ENCODE measurements at regions not wholly inside any gene's neighbourhood (a gene's known extent, or its start where the extent isn't known, plus 50 kb on each side); places are given as distances from the start of the nearest gene placed in this dataset.
A peak's percentile ranks its signal among the peaks of the same experiment; 100 is the strongest.

DNA sequence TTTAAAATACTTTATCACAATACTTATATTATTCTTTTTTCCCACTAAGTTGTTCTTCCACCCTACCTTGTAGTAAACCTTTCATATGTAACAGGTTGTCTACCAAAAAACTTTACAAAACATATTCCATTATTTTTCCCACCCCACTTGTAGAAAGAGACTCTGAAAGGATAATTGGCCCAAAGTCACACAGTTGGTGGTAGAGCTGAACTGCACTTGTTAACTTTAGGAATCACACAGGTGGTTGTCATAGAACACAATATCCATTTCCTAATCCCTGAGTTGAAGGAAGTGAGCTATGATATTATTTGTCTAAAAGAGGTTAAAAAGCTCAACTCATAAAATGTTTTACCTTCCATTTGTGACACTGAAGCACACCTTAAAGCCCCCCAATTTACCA, 188.8 kb upstream of the FOXP2 start:
- no peak for TF ChIP-seq GATA3 (IDR thresholded peaks at IDR 0.05; ENCODE audit: low read depth, low read length)
- no peak for TF ChIP-seq GATA2 (IDR thresholded peaks at IDR 0.05; ENCODE audit: low read depth, low read length)

DNA sequence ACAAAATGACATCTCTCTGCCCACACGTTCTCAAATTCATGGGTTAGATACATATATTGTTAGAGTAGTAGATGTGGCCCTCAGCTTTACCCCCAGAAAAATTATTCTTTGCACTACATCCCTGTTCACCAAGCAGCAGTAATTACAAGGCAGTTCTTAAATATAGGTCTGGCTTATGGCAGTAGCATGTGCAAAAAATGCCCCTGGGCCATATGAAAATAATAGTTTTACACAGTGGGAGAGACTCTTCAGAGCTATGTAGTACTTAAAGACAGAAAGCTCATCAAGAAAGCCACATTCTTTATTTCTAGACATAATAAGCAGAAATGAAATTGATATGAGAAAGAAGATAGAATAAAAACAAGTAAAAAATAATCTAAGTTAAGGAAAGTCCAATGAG, 196.3 kb upstream of the FOXP2 start:
- no peak for TF ChIP-seq GATA2 (IDR thresholded peaks at IDR 0.05; ENCODE audit: low read depth, low read length)
- TF ChIP-seq GATA3 (IDR thresholded peaks at IDR 0.05; ENCODE audit: low read depth, low read length): no peak

DNA sequence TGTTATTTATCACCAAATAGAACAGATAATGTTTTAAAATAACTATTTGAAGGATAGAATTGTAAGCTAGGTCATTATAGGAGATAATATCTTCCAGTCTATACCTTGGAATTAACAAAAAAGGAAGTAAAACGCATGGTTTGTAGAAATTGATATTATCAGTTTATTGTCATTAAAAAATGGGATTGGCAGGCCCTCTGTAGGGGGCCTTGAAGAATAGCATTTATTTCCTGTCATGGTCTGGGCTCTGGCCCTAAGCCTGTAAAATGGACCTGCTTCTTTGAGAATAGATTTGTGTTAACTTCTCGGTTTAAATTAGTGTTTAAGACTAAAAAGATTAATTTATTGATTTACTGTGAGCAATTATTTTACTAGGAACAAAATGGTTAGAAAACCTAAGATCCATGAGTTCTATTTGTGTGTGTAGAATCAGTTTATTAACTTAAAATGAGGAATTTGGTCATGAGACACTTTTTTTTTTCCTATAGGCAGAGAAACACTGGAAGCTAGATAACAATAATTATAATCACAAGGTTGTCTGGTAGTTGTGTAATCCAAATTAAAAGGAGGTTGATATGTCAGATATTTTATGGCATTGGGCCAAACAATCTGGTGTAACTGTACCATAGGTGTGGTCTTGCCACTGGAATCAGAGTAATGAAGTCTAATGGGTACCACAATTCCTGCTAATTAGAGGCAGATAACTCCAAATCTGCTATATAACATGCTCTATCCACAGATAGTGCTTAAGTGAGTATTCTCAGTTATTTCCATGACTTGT, 197.4 kb upstream of the FOXP2 start:
- TF ChIP-seq GATA3 (IDR thresholded peaks at IDR 0.05; ENCODE audit: low read depth, low read length) (no peak), GATA2 (IDR thresholded peaks at IDR 0.05; ENCODE audit: low read depth, low read length) (no peak)

DNA sequence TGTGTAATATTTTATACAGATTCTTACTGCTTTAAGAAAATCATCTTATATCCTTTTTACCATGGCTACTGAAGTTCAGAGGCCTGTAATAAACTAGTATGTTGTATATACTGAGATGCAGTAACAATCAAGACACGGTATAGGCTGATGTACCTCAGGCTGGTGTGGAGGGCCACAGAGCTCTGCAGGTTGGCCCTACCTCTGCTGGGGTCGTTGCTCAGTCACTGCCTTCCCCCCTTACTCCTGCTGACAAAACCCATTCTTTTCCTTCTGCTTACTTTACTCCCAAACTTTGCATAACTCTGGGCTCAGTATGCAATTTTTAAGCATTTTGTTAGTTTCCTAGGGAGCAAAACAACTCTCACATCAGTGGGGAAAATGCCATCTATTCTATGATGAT, 200.1 kb upstream of the FOXP2 start:
- TF ChIP-seq GATA3 (IDR thresholded peaks at IDR 0.05; ENCODE audit: low read depth, low read length): no peak
- TF ChIP-seq GATA2 (IDR thresholded peaks at IDR 0.05; ENCODE audit: low read depth, low read length): no peak

DNA sequence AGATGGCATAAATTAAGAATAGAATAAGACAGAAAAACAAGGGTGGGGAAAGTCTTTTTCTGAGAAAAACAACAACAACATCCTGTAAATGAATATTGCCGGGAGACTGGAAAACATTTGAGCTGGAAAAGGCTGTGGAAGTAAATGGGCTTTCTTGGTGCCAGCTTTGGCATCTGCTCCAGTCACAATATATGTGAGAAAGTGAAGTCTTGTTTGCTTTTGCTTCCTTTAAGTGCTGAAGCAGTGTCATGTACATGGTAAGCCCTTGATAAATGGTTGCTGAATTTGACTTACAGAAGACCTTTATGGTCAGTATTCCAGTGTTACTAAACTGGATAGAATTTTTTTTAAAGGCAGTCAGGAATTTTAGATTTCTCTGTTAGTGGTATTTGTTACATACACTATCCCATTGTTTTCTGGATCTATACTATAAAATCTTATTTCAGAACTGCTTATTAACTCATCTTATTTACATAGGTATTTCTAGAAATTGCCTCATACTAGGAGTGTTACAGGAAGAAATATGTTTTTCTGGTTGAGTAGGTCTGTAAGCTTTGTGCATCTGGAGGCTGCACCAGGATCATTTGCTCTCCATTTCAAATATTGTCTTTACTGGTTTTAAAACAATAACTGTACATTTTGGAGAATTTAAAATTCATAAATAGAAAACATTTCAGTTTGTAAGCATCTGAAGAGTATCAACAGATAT, 201.7 kb upstream of the FOXP2 start:
- no peak for TF ChIP-seq GATA3 (IDR thresholded peaks at IDR 0.05; ENCODE audit: low read depth, low read length)
- no peak for TF ChIP-seq GATA2 (IDR thresholded peaks at IDR 0.05; ENCODE audit: low read depth, low read length)

DNA sequence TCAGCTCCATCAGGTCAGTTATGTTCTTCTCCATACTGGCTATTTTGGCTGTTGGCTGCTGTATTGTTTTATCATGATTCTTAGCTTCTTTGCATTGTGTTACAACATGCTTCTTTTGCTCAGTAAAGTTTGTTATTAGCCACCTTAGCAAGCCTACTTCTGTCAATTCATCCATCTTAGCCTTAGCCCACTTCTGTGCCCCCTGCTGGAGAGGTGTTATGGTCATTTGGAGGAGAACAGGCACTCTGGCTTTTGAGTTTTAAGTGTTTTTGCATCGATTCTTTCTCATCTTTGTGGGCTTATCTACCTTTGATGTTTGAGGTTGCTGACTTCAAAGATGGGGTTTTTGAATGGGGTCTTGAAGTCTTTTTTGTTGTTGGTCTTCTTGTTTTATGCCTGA, 204.6 kb upstream of the FOXP2 start:
- TF ChIP-seq GATA3 (IDR thresholded peaks at IDR 0.05; ENCODE audit: low read depth, low read length) (no peak), GATA2 (IDR thresholded peaks at IDR 0.05; ENCODE audit: low read depth, low read length) (no peak)

DNA sequence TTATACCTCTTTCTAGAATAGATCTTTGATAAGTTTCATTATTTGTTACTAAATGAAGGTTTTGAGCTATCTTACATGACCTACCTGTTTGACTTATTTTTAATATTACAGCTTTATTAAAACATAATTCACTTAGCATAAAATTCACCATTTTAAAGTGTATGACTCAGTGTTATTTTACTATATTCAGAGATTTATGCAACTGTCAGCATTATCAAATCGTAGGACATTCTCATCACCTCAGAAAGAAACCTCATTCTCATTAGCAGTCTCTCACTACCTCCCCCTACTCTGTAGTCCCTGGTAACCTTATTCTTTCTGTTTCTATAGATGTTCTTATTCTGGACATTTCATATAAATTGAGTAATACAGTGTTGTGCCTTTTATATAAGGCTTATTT, 207.9 kb upstream of the FOXP2 start:
- no peak for TF ChIP-seq GATA3 (IDR thresholded peaks at IDR 0.05; ENCODE audit: low read depth, low read length)
- no peak for TF ChIP-seq GATA2 (IDR thresholded peaks at IDR 0.05; ENCODE audit: low read depth, low read length)

DNA sequence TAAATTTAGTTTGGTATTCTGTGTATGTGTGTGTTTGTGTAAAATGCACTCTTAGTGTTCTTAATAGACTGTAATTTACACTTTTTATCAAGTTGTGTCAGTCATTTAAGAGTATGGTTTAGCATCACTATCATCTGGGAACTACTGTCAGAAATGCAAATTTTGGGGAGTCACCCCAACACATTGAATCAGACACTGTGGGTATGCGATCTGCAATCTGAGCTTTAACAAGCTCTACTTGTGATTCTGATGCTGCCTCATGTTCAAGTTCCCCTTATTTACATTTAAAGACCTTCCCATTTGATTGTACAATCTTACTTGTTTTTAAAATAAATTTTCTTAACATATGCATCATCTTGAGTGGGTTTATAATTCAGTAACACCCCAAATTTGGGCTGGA, 218.1 kb upstream of the FOXP2 start:
- TF ChIP-seq GATA2 (IDR thresholded peaks at IDR 0.05; ENCODE audit: low read depth, low read length): no peak
- no peak for TF ChIP-seq GATA3 (IDR thresholded peaks at IDR 0.05; ENCODE audit: low read depth, low read length)

DNA sequence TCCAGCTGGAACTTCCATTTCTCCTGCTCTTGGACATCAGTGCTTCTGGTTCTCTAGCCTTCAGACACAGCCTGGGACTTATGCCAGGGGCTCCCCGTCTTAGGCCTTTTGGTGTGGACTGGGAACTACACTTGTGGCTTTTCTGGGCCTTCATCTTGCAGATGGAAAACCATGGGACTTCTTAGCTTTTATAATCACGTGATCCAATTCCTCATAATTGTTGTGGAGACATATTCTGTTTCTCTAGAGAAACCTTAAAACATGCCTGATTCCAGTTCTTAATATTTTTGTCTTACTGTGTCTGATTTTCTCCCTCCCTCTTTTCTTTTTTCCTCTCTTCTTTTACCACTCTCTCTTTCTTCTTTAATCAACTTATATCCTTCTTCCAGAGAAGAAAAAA, 224.2 kb upstream of the FOXP2 start:
- TF ChIP-seq GATA3 (IDR thresholded peaks at IDR 0.05; ENCODE audit: low read depth, low read length) (no peak), GATA2 (IDR thresholded peaks at IDR 0.05; ENCODE audit: low read depth, low read length) (no peak)

DNA sequence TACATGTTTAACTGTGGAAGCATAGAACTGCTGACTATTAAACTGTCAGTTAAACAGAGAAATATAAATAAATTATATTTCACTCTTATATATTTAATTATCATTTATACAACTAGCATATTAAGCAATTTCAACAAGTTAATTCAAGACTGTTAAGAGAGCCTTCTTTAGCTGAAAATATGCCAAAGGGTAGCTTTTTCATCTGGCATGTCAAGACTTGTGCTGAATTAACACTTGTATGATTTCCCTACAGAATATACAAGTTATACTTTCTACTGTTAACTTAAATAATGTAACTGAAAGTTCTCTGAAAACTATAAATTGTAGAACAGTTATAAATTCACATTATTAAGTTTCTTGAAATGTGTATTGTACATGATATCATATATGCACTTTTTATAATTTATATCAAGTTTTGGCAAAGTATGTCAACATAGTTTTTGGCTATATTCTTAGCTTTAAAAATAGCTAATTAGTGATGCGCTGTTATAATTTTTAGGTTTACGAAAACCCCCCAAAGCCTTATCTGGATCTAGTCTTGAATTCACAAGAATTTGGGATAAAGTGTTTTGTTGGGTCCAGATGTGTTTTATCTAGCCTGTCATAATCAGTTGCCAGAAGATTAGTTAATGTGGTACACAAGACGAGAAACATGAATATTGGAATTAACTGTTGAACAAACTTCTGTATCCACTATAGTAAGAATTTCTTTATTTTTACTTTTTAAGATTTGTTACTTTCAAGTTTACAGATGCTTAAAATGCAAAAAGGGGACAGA, 231.1 kb upstream of the FOXP2 start:
- TF ChIP-seq GATA3 (IDR thresholded peaks at IDR 0.05; ENCODE audit: low read depth, low read length) (no peak), GATA2 (IDR thresholded peaks at IDR 0.05; ENCODE audit: low read depth, low read length) (no peak)

DNA sequence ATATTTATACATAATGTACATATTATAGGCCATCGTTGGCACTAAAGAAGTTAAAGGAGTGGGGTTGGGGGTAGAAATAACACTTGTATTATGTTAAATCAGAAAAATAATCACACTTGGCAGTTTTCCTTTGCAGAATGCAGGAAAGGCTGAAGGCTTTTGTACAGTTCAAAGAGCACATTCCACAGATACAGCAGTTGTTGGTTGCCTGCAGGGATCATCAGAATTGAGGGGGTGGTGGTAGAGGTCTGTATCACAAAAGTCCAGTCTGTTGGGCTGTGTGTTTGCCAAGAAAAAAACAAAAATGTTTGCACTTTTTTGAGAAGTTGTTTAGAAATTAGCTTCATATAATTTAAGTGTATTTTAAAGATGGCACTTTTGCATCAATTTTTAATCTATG, 231.8 kb upstream of the FOXP2 start:
- TF ChIP-seq GATA2 (IDR thresholded peaks at IDR 0.05; ENCODE audit: low read depth, low read length): no peak
- TF ChIP-seq GATA3 (IDR thresholded peaks at IDR 0.05; ENCODE audit: low read depth, low read length): no peak

DNA sequence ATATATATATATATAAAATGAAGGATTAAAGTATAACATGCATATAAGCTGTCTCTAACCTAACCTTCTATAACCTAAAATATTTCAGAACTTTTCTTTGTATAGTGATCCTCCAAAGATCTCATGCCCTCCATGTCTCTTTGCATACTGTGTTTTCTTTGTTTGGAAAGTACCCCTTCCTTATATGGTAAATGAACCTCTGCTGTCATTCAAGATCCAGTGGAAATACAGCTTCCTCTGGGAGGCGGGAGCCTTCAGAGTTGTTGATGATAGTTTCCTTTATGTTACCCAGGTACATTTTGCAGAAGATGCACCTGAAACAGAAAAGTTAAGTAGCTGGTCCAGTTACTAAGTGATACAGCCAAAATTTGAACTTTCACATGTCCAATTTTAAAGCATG, 233.3 kb upstream of the FOXP2 start:
- TF ChIP-seq GATA3 (IDR thresholded peaks at IDR 0.05; ENCODE audit: low read depth, low read length): no peak
- TF ChIP-seq GATA2 (IDR thresholded peaks at IDR 0.05; ENCODE audit: low read depth, low read length): no peak

DNA sequence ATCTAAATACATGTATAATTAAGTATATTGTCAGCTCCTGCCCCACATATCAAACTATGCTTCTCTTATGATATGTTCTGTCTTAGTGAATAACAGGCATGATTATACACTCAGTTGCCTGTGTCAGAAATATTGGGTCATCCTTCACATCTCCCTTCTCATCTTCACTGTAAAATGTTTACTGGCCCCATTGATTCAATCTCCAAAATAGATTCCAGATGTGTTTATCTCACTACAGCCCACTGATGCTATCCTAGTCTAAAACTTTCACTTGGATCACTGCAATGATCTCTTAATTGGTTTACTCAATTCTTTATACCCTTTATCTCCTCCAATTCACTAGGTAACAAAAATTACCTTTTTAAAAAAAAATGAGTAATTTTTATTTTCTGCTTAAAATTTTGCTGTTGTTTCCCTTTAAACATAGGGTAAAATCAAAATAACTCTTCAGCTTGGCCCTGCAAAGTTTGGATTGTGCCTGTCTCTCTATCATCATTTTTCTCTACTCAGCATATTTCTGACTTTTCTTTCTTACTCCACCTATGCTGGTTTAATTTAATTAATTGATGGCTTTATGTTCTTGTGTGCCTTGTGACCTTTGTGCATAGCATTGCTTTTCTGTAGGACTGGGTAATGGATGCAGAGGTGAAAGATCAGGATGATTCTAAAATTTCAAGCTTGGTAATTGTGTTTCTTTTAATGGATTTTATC, 233.9 kb upstream of the FOXP2 start:
- TF ChIP-seq GATA2 (IDR thresholded peaks at IDR 0.05; ENCODE audit: low read depth, low read length) (peak; percentile 31; the same call in 1 of the 2 replicates), GATA3 (IDR thresholded peaks at IDR 0.05; ENCODE audit: low read depth, low read length) (peak; percentile 76)

DNA sequence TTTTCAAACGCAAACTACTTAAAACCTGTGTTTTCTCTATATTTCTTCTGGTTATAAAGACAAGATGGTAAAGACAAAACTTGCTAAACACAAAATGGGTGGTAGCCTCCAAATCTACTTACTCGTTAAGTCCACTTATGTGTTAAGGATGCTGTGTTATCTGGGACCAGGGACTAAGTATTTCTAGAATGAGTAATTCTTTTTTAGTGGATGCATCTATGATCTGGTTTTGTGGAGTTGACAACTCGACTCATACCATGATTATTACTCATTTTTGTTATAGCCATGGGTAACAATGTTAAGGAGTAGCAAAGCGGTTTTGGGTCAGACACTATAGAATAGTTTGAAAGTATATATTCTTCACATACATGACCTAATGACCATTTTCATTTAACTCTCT, 239.5 kb upstream of the FOXP2 start:
- no peak for TF ChIP-seq GATA3 (IDR thresholded peaks at IDR 0.05; ENCODE audit: low read depth, low read length)
- TF ChIP-seq GATA2 (IDR thresholded peaks at IDR 0.05; ENCODE audit: low read depth, low read length): no peak

Measured in SH-SY5Y (cell line).